Hematopoietic multipotent progenitor cell treated with erythropoietin and hydrocortisone succinate and interleukin-3 and kit ligand, for 6 days (in vitro differentiated cells): ENCODE measurements at regions not wholly inside any gene's neighbourhood (a gene's known extent, or its start where the extent isn't known, plus 50 kb on each side); places are given as distances from the start of the nearest gene placed in this dataset.

Source experiments
- DNase-seq: peaks from one replicate; pipeline ENCODE4 v3.0.0-alpha.2; 2015

GRCh38 chrX:109843963-109844751 lies 111.1 kb upstream of the ACSL4 start:
- peak; percentile 14 for DNase-seq

GRCh38 chrX:109844986-109845385 lies 111.9 kb upstream of the ACSL4 start:
- no peak for DNase-seq

- no peak for DNase-seq
Measured at GRCh38 chrX:109845996-109846395, 112.9 kb upstream of the ACSL4 start.

GRCh38 chrX:109847257-109848187 lies 114.5 kb upstream of the ACSL4 start:
- DNase-seq: no peak

- peak; percentile 75 for DNase-seq
Measured at GRCh38 chrX:109848461-109849050, 115.5 kb upstream of the ACSL4 start.

GRCh38 chrX:109854096-109854495 lies 121.0 kb upstream of the ACSL4 start:
- no peak for DNase-seq

- peak; percentile 58 for DNase-seq
Measured at GRCh38 chrX:109855501-109855900, 122.4 kb upstream of the ACSL4 start.

GRCh38 chrX:109856974-109857373 lies 123.9 kb upstream of the ACSL4 start:
- peak; percentile 75 for DNase-seq

- no peak for DNase-seq
Measured at GRCh38 chrX:109857584-109858228, 124.6 kb upstream of the ACSL4 start.

- DNase-seq: no peak
Measured at GRCh38 chrX:109858602-109859341, 125.7 kb upstream of the ACSL4 start.

- DNase-seq: peak; percentile 87
Measured at GRCh38 chrX:109859651-109860050, 126.6 kb upstream of the ACSL4 start.

- DNase-seq: peak; percentile 31
Measured at GRCh38 chrX:109862433-109862832, 129.4 kb upstream of the ACSL4 start.

GRCh38 chrX:109863811-109864210 lies 130.8 kb upstream of the ACSL4 start:
- DNase-seq: no peak

- DNase-seq: no peak
Measured at GRCh38 chrX:109871121-109871888, 131.6 kb upstream of the TMEM164 start.

GRCh38 chrX:109872021-109872732 lies 130.7 kb upstream of the TMEM164 start:
- DNase-seq: no peak

- DNase-seq: no peak
Measured at GRCh38 chrX:109873574-109873973, 129.3 kb upstream of the TMEM164 start.

GRCh38 chrX:109873983-109874382 lies 128.9 kb upstream of the TMEM164 start:
- DNase-seq: no peak

- no peak for DNase-seq
Measured at GRCh38 chrX:109874548-109874947, 128.4 kb upstream of the TMEM164 start.

GRCh38 chrX:109875831-109876230 lies 127.1 kb upstream of the TMEM164 start:
- no peak for DNase-seq

- peak; percentile 45 for DNase-seq
Measured at GRCh38 chrX:109878236-109878635, 124.7 kb upstream of the TMEM164 start.

- no peak for DNase-seq
Measured at GRCh38 chrX:109879991-109880390, 122.9 kb upstream of the TMEM164 start.
